ENCODE measurements at regions not wholly inside any gene's neighbourhood (a gene's known extent, or its start where the extent isn't known, plus 50 kb on each side); places are given as distances from the start of the nearest gene placed in this dataset.

DNA sequence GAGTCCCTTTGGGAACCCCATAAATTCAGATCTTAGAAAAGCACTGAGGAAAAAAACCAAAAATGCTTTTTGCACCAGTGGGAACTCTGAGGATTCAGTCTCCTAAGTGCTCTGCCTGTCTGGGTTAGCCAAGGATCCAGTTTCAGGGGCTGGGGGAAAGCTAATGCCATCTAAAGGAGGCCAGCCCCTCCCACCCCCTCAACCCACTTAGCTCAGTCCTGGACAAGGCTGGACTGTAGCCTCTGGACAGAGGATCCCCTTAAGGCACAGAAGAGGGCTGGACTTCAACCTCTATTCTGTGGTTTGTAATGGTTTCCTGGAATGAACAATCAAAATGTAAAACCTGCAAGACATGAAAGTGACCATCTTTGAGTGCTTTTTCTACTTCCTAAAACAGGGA, 356.1 kb upstream of the ZFHX3 start:
- Histone ChIP-seq H3K4me3 (ENCODE audit: low read depth, low read length) (no peak overlapping the region), H3K27ac (ENCODE audit: low read depth, low read length) (no peak overlapping the region), H3K18ac (ENCODE audit: low read length) (no peak overlapping the region), H2BK5ac (ENCODE audit: low read depth, low read length, poor library complexity) (no peak overlapping the region), H2AFZ (ENCODE audit: insufficient read depth, low read length, poor library complexity) (no peak overlapping the region), H2BK12ac (ENCODE audit: low read length) (no peak overlapping the region), H4K12ac (ENCODE audit: low read depth, low read length) (no peak overlapping the region), H3K4ac (ENCODE audit: low read depth, low read length) (no peak overlapping the region), H4K8ac (ENCODE audit: low read depth, low read length) (no peak overlapping the region), H3K36me3 (ENCODE audit: control insufficient read depth in 1 of 2, insufficient read depth in 2 of 2, low read length in 2 of 2) (no peaks in the 10 kb centered on the region), H4K91ac (ENCODE audit: low read depth, low read length) (no peak overlapping the region), H3K14ac (ENCODE audit: low read length) (no peak overlapping the region), H3K4me2 (ENCODE audit: low read length) (no peak overlapping the region), H3K9me3 (ENCODE audit: insufficient read depth, low read depth, low read length) (no peaks in the 10 kb centered on the region), H3K23ac (ENCODE audit: low read length) (no peak overlapping the region), H3K9ac (ENCODE audit: low read length) (no peak overlapping the region), H2AK5ac (ENCODE audit: low read length) (no peak overlapping the region), H3K79me1 (ENCODE audit: low read length) (peaks cover 1% of the 10 kb centered on the region), H3K27me3 (ENCODE audit: insufficient read depth, low read length) (no peaks in the 10 kb centered on the region), H3K79me2 (ENCODE audit: control insufficient read depth, insufficient read depth, low read length, poor library complexity) (no peaks in the 10 kb centered on the region), H2BK120ac (ENCODE audit: insufficient read depth, low read length, poor library complexity) (no peak overlapping the region), H3K4me1 (ENCODE audit: control insufficient read depth in 1 of 2, insufficient read depth in 2 of 2, low read length in 2 of 2) (peaks cover 0 to 2% of the 10 kb centered on the region in 2 experiments)
- DNase-seq: no peak

DNA sequence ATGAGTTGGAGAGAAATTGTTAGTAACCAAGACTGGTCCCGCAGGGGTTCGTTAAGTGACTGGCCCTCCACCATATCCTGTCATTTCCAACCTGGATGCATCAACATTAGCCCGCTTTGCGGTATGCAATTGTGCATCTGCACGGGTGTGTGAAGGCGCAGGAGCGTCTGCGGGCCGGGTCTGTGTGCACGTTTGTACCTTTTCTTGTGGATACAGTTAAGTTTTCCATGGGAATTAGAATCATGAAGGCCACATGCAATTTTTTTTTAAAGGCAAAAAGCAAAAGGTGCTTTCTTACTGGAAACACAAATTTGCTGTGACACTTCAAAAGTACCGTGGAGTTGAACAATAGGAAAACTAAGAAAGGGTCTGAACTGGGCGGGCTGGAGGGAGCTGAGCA, 355.4 kb upstream of the ZFHX3 start:
- no peak overlapping the region for H3K4me3 ChIP-seq (ENCODE audit: low read depth, low read length)
- peaks cover 1% of the 10 kb centered on the region for H3K79me1 ChIP-seq (ENCODE audit: low read length)
- H3K23ac ChIP-seq (ENCODE audit: low read length): no peak overlapping the region
- no peaks in the 10 kb centered on the region for H3K9me3 ChIP-seq (ENCODE audit: insufficient read depth, low read depth, low read length)
- no peak overlapping the region for H2AK5ac ChIP-seq (ENCODE audit: low read length)
- H4K91ac ChIP-seq (ENCODE audit: low read depth, low read length): no peak overlapping the region
- no peaks in the 10 kb centered on the region for H3K36me3 ChIP-seq (ENCODE audit: control insufficient read depth in 1 of 2, insufficient read depth in 2 of 2, low read length in 2 of 2)
- peaks cover 0 to 2% of the 10 kb centered on the region in 2 experiments for H3K4me1 ChIP-seq (ENCODE audit: control insufficient read depth in 1 of 2, insufficient read depth in 2 of 2, low read length in 2 of 2)
- no peak overlapping the region for H3K4me2 ChIP-seq (ENCODE audit: low read length)
- H2BK5ac ChIP-seq (ENCODE audit: low read depth, low read length, poor library complexity): no peak overlapping the region
- H3K27ac ChIP-seq (ENCODE audit: low read depth, low read length): no peak overlapping the region
- WGBS (ENCODE audit: extremely low coverage, insufficient coverage, insufficient read length): no CpG with 5 or more reads among the region's 12 CpGs
- no peak overlapping the region for H2BK12ac ChIP-seq (ENCODE audit: low read length)
- H2BK120ac ChIP-seq (ENCODE audit: insufficient read depth, low read length, poor library complexity): no peak overlapping the region
- no peak overlapping the region for H3K18ac ChIP-seq (ENCODE audit: low read length)
- no peak overlapping the region for H4K8ac ChIP-seq (ENCODE audit: low read depth, low read length)
- H2AFZ ChIP-seq (ENCODE audit: insufficient read depth, low read length, poor library complexity): no peak overlapping the region
- H3K9ac ChIP-seq (ENCODE audit: low read length): no peak overlapping the region
- no peaks in the 10 kb centered on the region for H3K79me2 ChIP-seq (ENCODE audit: control insufficient read depth, insufficient read depth, low read length, poor library complexity)
- no peak overlapping the region for H3K14ac ChIP-seq (ENCODE audit: low read length)
- no peak overlapping the region for H3K4ac ChIP-seq (ENCODE audit: low read depth, low read length)
- no peaks in the 10 kb centered on the region for H3K27me3 ChIP-seq (ENCODE audit: insufficient read depth, low read length)
- H4K12ac ChIP-seq (ENCODE audit: low read depth, low read length): no peak overlapping the region
- DNase-seq: no peak

DNA sequence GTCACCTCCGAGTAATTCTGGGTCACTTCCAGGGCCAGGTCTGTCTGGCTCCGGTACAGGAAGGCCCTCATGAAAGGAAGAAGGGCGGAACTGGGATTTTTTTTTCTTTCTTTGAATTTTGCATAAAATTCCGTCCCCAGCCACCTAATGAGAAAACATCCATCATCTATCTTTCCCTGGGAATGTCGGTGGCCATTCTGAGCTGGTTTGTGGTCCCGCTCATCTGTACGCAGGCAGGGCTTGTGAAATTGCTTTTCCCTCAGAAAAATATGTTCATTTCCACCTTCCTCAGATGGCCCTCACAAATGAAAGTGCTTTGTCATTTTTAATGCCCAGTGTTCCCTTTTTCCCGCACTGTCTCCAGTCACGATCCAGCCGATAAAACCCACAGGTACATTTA, 353.0 kb upstream of the ZFHX3 start:
- H3K4ac ChIP-seq (ENCODE audit: low read depth, low read length): no peak overlapping the region
- H2BK120ac ChIP-seq (ENCODE audit: insufficient read depth, low read length, poor library complexity): no peak overlapping the region
- H2AK5ac ChIP-seq (ENCODE audit: low read length): no peak overlapping the region
- no peak overlapping the region for H3K27ac ChIP-seq (ENCODE audit: low read depth, low read length)
- H3K79me1 ChIP-seq (ENCODE audit: low read length): peaks cover 1% of the 10 kb centered on the region
- H3K36me3 ChIP-seq (ENCODE audit: control insufficient read depth in 1 of 2, insufficient read depth in 2 of 2, low read length in 2 of 2): no peaks in the 10 kb centered on the region
- no peak overlapping the region for H2BK12ac ChIP-seq (ENCODE audit: low read length)
- H3K18ac ChIP-seq (ENCODE audit: low read length): no peak overlapping the region
- H3K14ac ChIP-seq (ENCODE audit: low read length): no peak overlapping the region
- no peak overlapping the region for H3K9ac ChIP-seq (ENCODE audit: low read length)
- WGBS (ENCODE audit: extremely low coverage, insufficient coverage, insufficient read length): no CpG with 5 or more reads among the region's 10 CpGs
- H3K23ac ChIP-seq (ENCODE audit: low read length): no peak overlapping the region
- H3K27me3 ChIP-seq (ENCODE audit: insufficient read depth, low read length): no peaks in the 10 kb centered on the region
- H3K79me2 ChIP-seq (ENCODE audit: control insufficient read depth, insufficient read depth, low read length, poor library complexity): no peaks in the 10 kb centered on the region
- H3K9me3 ChIP-seq (ENCODE audit: insufficient read depth, low read depth, low read length): no peaks in the 10 kb centered on the region
- no peak overlapping the region for H2AFZ ChIP-seq (ENCODE audit: insufficient read depth, low read length, poor library complexity)
- no peak for DNase-seq
- H4K8ac ChIP-seq (ENCODE audit: low read depth, low read length): no peak overlapping the region
- no peak overlapping the region for H3K4me3 ChIP-seq (ENCODE audit: low read depth, low read length)
- no peak overlapping the region for H4K12ac ChIP-seq (ENCODE audit: low read depth, low read length)
- no peak overlapping the region for H4K91ac ChIP-seq (ENCODE audit: low read depth, low read length)
- H3K4me2 ChIP-seq (ENCODE audit: low read length): no peak overlapping the region
- H3K4me1 ChIP-seq (ENCODE audit: control insufficient read depth in 1 of 2, insufficient read depth in 2 of 2, low read length in 2 of 2): peaks cover 0 to 2% of the 10 kb centered on the region in 2 experiments
- H2BK5ac ChIP-seq (ENCODE audit: low read depth, low read length, poor library complexity): no peak overlapping the region

GRCh38 chr16:73399997-73400396, 352.1 kb upstream of the ZFHX3 start:
- Histone ChIP-seq H2BK12ac (ENCODE audit: low read length) (no peak overlapping the region), H3K4ac (ENCODE audit: low read depth, low read length) (no peak overlapping the region), H3K9ac (ENCODE audit: low read length) (no peak overlapping the region), H4K12ac (ENCODE audit: low read depth, low read length) (no peak overlapping the region), H3K27me3 (ENCODE audit: insufficient read depth, low read length) (no peaks in the 10 kb centered on the region), H2BK120ac (ENCODE audit: insufficient read depth, low read length, poor library complexity) (no peak overlapping the region), H3K79me2 (ENCODE audit: control insufficient read depth, insufficient read depth, low read length, poor library complexity) (no peaks in the 10 kb centered on the region), H3K79me1 (ENCODE audit: low read length) (peaks cover 1% of the 10 kb centered on the region), H3K27ac (ENCODE audit: low read depth, low read length) (no peak overlapping the region), H4K91ac (ENCODE audit: low read depth, low read length) (no peak overlapping the region), H2AK5ac (ENCODE audit: low read length) (no peak overlapping the region), H4K8ac (ENCODE audit: low read depth, low read length) (no peak overlapping the region), H2BK5ac (ENCODE audit: low read depth, low read length, poor library complexity) (no peak overlapping the region), H2AFZ (ENCODE audit: insufficient read depth, low read length, poor library complexity) (no peak overlapping the region), H3K14ac (ENCODE audit: low read length) (no peak overlapping the region), H3K36me3 (ENCODE audit: control insufficient read depth in 1 of 2, insufficient read depth in 2 of 2, low read length in 2 of 2) (no peaks in the 10 kb centered on the region), H3K23ac (ENCODE audit: low read length) (no peak overlapping the region), H3K18ac (ENCODE audit: low read length) (no peak overlapping the region), H3K4me1 (ENCODE audit: control insufficient read depth in 1 of 2, insufficient read depth in 2 of 2, low read length in 2 of 2) (peaks cover 0 to 2% of the 10 kb centered on the region in 2 experiments), H3K4me2 (ENCODE audit: low read length) (no peak overlapping the region), H3K4me3 (ENCODE audit: low read depth, low read length) (no peak overlapping the region), H3K9me3 (ENCODE audit: insufficient read depth, low read depth, low read length) (no peaks in the 10 kb centered on the region)
- no peak for DNase-seq
- no CpG with 5 or more reads among the region's 5 CpGs for WGBS (ENCODE audit: extremely low coverage, insufficient coverage, insufficient read length)
